ENCODE measurements at regions not wholly inside any gene's neighbourhood (a gene's known extent, or its start where the extent isn't known, plus 50 kb on each side); places are given as distances from the start of the nearest gene placed in this dataset.
"Not testable (repeated sequence)": the region's sequence is repeated elsewhere in the genome, so short reads cannot be mapped to it uniquely, and the experiment has no call there.

DNA sequence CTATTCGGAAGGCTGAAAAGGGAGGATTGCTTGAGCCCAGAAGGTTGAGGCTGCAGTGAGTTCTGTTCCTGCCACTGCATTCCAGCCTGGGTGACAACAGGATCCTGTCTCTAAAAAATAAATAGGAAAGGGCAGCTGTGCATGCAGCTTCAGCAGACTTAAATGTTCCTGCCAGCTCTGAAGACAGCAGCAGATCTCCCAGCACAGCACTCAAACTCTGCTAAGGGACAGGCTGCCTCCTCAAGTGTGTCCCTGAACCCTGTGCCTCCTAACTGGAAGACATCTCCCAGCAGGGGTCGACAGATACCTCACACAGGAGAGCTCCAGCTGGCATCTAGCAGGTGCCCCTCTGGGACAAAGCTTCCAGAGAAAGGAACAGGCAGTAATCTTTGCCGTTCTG is 117.9 kb downstream of the CXCL12 start:
- DNase-seq, result no peak

DNA sequence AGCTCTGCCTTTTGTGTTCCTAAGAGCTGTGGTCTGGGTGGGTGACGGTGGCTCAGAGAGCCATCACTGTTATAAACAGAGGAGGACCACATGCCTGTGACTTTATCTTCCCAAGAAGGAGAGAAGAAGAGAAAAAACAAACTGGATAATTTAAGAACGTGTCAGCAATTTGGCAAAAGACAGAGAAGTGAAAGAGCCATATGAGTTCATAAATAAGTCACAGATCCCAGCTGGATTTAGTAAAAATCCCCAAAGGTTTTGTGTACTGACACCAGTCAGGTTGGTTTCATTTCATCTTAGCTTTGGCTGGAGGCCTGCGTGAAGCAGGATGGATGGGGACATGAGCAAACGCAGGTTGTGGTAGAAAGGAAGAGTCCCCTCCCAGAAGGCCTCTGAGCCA is 120.7 kb downstream of the CXCL12 start:
- no peak for DNase-seq

DNA sequence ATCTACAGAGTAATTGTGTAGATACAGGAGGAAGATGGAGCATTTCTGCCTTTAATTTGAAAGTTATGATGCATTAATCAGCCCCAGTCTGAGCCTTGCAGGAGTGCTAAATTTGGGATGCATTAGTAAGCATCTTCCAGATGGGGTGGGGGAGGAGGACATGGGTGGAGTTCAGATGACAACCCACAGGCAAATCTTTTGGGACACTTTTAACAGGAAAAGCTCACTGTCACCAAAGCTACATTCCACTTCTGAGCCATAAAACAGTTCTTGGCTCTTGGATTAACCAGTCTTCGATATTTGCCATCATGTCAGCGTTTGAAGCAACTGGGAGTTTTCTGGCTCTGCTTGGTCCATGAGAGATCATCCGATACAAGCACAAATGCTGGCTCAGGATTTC is 121.1 kb downstream of the CXCL12 start:
- DNase-seq, result no peak

DNA sequence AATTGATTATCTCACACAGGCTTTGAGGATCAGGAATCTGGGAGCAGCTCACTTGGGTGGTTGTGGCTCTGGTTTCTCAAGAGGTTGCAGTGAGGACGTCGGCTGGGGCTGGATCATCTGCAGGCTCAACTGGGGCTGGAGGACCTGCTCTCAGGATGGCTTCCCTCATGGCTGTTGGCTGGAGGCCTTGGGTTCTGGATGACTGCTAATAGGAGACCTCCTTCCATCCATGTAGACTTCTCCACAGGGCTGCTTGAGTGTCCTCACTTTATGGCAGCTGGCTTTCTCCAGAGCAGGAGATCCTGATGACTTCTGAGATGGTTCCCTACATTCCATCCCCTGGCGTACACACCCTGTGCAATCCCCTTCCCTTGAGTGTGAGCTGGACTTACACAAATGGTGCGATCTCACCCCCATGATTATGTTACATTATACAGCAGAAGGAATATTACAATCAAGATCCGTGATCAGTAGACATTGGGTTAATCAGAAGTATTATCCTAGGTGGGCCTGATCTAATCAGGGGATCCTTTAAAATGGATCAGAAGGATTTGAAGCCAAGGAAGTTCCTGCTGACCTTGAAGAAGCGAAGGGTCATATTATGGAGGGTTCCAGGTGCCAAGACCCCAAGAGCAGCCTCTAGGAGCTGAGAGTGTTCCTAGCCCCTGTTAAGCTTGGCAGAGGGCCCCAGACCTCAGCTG is 122.2 kb downstream of the CXCL12 start:
- DNase-seq, result no peak

DNA sequence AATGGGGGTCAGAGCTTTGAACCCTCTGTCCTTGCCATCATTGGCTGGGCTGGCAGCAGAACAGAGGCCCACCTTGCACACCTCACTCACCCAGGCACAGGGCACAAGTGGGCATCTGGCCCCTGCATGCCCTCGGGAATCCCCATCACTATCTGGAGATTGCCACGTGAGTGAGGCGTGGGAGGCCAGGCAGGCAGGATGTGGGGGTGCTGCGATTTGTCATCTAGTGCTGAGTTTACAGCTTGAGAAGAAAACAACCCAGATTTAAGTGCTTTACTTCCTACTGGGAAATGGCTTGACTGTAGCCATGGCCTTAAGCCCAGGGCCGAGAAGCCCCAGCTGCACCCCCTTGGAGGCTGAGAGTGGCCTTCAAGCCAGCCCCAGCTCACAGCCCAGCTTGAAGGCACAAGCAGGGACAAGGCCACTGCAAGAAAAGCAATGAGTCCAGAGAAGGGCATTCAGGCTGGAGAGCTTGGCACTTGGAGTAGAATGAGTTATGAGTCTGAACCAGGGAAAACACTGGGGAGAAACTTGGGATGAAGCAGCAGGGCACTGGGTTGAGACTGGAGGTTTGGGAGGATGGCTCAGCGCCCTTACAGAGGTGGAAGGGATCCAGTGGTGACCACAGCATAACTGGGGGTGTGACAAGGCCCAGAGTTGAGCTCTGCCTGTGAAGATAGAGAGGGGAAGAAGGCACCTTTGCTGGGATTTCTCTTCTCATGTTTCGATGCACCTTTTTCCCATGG is 123.0 kb downstream of the CXCL12 start:
- DNase-seq, result no peak

DNA sequence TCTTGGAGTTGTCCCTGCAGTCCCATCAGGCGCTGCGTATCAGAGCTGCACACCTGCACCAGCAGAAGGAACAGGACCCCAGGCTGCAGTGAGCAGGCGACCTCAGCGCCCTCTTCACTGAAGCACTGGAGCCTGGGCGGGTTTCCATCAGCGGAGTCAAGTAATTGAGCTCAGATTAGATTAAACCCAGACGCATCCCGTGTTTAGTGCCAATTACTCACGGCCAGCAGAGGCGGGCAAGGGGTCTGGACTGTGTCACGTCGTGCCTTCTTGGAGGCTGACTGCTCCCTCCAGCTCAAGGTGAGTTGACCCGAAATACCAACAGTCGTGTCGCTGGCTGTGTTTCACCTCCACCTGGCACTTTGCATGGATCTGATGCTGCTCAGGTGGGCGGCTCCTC is 123.6 kb downstream of the CXCL12 start:
- no peak for DNase-seq

DNA sequence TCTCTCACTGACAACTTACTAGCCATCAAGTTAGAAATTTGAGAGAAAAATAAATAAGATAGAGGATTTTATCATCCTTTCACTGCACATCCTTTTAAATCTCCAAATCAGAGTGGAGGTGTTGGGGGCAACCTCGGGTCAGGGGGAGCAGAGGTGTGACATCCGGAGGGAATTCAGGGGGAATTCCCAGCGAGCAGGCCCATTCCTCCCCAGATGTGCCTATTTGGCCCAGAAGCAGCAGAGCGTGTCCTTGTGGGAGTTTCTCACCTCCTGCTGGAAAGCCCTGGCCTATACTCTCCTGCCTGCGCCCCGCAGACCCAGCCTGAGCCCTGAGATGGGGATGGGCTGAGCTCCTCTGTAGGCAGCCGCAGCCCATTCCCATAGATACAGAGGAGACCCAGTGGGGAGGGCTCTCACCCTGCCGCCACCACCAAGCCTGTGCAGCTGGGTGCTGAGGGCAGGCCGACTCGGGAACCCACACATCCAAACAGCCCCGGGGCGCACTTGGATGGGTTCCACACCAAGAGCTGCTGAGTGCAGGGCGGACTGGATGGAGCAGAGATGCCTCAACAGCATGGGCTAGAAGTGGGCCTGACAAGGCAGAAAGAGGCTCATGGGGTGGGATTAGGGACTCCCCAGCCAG is 124.5 kb downstream of the CXCL12 start:
- no peak for DNase-seq

DNA sequence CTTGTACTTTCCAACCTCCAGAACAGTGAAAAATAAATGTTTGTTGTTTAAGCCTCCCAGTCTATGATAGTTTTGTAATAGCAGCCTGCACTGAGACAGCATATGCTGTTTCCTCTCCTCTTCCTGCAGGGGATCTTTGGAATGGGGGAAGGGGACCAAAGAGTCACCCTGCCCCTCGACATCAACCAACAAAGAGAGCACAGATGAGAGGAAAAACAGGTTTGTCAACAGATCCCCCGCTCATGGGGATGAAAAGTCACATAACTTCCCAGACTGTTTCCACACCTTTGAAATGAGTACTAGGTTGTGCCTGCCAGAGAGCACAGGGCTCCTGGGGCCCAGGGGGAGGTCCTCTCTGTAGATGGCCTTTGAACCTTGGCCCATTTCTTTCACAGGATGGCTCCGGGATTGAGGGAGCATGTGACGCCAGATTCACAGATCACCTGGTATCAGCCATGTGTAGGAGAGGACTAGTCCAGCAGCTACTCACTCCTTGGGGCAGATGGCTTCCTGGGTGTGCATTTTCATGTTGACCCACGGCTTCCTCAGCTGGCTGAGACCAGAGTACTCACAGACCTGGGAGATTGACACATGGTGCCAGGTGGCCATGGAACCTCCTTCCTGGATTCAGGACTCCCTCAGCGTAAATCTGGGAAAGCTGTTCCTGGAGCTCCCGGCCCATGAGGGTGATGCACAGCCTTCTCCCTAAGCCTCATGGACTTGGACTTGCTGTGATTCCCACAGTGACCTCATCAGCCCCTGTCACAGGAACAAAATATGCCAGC is 125.6 kb downstream of the CXCL12 start:
- no peak for DNase-seq

DNA sequence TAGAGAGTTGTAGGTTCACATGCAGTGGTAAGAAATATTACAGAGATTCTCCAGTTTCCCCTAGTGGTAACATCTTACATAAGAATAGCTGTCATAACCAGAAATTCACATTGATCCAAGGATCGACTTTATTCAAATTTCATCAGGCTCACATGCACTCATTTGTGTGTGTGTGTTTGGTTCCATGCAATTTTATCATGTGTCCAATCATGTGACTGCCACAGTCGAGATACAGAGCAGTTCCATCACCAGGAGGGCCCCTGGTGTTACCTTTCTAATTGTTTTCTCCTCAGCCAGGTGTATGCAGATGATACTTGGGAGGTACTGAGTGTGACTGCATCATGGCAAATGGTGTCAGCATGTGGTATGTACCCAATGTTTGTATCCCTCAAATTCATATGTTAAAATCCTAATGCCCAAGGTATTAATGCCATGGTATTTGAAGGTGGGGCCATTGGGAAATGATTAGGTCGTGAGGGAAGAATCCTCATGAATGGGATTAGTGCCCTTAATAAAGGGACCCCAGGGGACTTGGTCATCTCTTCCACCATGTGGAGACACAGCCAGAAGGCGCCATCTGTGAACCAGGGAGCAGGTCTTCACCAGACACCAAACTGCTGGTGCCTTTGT is 126.3 kb downstream of the CXCL12 start:
- DNase-seq, result no peak

DNA sequence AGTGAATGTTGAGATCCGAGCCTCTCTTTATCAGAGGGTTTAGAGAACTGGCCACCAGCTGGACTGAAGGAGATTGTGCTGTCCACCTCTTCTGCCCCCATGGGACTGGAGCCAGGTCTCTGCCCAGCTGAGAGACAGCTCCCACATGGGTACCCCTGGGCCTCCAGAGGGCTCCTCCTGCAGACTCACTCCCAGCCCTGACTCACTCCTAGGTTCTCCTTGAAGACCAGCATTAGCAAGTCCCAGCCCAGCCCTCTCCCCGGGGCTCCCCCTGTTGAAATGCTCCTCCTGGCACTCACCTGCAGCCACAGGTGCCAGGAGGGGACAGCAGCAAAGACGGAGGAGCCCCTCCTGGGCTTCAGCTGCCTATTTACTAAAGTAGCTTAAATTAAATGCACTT is 126.9 kb downstream of the CXCL12 start:
- no peak for DNase-seq

DNA sequence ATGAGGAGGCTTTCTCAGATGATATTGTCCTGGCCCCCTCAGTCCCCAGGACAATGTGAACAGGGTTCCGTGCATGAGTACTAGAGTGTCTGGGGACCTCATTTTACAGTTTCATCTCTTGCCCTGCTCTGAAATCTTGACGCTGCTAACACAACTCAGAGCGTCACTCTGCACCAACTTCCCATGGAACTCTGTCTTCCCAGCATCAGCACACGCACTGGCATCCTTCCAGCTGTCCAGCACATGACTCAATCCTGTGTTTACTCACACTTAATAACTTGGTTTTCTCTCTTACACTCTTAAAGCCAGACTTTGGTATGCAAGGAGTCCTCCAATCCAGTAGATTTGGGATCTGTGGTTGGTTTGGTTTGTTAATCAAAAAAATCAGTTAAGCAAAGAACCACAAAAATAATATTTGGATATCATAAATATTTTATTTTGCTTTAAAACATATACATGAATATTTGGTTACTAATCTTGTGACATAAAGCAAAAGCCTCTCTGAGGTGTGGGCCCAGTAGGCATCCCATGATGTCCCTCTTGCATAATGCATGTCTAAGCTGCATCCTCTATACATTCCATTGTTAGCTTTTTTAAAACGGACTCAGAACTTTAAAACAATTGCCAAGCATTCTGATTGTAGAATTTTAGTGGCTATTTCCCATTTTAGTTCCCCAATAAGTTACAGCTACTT is 131.0 kb downstream of the CXCL12 start:
- no peak for DNase-seq

DNA sequence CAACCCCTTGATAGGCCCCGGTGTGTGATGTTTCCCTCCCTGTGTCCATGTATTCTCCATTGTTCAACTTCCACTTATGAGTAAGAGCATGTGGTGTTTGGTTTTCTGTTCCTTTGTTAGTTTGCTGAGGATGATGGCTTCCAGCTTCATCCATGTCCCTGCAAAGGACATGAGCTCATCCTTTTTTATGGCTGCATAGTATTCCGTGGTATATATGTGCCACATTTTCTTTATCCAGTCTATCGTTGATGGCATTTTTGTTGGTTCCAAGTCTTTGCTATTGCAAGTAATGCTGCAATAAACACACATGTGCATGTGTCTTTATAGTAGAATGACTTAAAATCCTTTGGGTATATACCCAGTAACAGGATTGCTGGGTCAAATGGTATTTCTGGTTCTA is 132.3 kb downstream of the CXCL12 start:
- DNase-seq, result not testable (repeated sequence)

DNA sequence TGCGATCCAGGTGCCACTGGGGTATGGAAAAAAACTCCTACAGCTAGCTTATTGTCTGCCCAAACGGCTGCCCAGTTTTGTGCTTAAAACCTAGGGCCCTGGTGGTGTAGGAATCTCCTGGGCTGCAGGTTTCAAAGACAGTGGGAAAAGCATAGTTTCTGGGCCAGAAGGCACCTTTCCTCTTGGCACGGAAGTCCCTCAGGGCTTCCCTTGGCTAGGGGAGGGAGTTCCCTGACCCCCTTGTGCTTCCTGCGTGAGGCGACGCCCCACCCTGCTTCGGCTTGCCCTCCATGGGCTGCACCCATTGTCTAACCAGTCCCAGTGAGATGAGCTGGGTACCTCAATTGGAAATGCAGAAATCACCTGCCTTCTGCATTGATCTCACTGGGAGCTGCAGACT is 135.0 kb downstream of the CXCL12 start:
- DNase-seq, result not testable (repeated sequence)

DNA sequence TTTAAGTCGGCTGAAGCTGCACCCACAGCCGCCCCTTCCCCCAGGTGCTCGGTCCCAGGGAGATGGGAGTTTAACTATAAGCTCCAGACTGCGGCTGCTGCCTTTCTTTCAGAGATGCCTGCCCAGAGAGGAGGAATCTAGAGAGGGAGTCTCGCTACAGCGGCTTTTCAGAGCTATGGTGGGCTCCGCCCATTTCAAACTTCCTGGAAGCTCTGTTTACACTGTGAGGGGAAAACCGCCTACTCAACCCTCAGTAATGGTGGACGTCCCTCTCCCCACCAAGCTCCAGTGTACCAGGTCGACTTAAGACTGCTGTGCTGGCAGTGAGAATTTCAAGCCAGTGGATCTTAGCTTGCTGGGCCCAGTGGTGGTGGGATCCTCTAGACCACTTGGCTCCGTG is 135.4 kb downstream of the CXCL12 start:
- no peak for DNase-seq

DNA sequence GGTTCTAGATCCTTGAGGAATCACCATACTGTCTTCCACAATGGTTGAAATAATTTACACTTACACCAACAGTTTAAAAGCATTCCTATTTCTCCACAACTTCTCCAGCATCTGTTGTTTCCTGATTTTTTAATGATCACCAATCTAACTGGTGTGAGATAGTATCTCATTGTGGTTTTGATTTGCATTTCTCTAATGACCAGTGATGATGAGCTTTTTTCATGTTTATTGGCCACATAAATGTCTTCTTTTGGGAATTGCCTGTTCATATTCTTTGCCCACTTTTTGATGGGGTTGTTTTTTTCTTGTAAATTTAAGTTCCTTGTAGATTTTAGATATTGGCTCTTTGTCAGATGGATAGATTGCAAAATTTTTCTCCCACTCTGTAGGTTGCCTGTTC is 138.2 kb downstream of the CXCL12 start:
- DNase-seq, result not testable (repeated sequence)

DNA sequence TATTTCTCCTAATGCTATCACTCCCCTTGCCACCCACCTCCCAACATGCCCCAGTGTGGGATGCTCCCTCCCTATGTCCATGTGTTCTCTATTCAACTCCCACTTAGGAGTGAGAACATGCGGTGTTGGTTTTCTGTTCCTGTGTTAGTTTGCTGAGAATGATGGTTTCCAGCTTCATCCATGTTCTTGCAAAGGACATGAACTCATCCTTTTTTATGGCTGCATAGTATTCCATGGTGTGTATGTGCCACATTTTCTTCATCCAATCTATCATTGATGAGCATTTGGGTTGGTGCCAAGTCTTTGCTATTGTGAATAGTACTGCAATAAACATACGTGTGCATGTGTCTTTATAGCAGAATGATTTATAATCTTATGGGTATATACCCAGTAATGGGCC is 138.6 kb downstream of the CXCL12 start:
- not testable (repeated sequence) for DNase-seq

DNA sequence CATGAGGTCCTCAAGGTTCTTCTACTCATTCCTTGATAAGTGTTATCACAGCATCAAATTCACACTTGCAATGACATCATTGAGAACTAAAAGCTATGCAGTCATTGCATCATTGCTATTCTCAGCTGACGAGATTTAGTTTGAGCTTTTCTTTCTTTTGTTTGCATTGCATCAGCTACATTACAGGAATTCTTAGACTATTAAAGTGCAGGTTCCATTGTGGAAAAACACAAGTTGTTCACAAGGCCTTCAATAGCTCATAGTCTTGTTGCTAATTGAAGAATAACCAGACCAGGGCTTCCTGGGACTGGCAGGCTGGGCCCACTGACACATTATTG is 139.3 kb downstream of the CXCL12 start:
- no peak for DNase-seq

DNA sequence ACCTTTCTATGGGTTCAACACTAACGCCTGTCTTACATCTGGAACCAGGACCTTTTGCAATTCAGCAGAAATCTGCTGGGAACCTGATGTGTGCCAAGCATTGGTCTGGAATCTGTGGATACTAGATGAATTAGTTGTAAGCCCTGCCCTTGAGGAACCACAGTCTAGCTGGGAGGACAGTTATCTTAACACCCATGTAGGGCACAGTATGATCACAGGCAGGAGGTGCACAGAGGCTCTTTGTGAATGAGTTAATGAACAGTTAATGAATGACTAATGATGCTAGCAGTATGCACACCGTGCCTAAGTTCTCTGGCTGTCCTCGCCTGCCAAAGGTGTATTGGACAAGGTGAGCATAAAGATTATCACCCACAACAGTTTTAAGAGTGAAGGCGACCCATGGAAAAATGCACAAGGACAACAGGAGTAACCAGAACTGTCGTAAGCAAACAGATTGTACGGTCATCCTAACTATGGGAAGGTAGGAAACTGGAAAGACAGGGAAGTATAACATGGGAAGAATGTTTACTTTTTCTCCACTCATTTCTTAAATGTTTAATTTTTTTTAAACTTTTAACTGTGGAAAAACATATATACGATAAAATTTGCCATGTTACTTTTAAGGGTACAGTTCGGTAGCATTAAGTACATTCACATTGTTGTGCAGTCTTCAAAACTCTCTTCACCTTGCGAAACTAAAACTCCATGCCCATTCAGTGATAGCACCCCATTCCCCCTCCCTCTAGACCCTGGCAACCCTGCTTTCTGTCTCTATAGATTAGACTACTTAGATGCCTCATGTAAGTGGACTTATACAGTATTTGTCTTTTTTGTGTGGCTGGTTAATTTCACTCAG is 139.9 kb downstream of the CXCL12 start:
- no peak for DNase-seq

DNA sequence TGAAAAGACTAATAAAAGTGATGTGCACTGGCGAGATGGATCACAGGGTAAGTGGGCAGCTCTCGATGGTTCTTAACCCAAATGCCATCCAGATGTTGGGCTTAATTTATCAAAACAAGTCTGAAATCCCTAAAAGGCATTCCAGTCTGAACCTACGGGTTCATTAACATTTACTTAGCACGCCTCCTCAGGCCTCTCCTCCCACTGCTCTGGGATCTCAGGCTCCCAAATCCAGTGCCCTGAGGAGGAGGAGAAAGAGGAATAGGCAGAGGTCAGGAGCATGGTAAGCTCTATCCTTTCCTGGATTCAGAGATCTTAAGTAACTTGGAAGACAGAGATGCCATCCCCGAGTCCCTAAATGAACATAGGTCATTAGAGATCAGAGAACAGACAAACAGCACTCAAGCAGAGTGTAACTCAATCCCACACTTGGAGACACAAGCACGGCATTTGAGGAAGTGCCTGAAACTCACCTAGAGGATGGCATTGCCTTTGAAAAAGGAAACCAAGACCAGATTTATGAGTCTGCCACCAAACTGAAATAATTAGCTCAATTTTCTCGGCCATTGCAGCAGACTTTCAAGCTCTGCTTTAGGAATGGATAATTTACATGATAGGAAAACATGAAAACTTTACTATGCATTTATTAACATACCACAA is 140.9 kb downstream of the CXCL12 start:
- DNase-seq, result no peak

DNA sequence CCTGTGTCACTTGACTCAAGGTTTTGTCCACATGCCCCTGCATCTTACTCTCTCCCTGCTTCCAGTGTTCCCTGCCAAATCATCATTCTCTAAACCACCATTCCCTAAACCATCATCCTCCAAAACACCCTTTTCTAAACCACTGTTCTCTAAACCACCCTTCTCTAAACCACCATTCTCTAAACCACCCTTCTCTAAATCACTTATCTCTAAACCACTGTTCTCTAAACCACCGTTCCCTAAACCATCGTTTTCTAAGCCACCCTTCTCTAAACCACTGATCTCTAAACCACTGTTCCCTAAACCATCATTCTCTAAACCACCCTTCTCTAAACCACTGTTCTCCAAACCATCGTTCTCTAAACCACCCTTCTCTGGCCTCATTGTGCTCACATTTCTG is 142.1 kb downstream of the CXCL12 start:
- DNase-seq, result no peak

DNA sequence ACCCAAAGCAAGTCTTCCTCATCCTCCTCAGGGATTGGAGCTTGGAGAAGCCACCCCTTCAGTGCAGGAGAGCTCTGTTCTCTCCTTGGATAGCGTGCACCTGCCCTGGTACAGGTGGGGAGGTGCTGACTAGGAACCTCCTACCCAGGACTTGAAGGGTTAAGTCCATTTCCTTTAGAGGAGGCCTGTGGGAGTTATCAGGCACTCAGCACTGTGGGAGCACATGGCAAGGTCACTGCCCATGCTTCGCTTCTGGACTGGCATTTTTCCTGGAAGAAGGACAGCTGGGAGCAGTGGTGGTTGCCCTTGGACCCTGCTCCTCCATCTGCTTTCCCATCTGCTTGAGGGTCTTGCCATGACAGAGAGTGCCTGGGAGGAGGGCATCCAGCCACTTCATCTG is 142.8 kb downstream of the CXCL12 start:
- DNase-seq, result no peak
